HG03025 (cell line): ENCODE measurements at regions not wholly inside any gene's neighbourhood (a gene's known extent, or its start where the extent isn't known, plus 50 kb on each side); places are given as distances from the start of the nearest gene placed in this dataset.
A peak's percentile ranks its signal among the peaks of the same experiment; 100 is the strongest.

Experiments
- ATAC-seq: cut with Tn5 transposase; IDR thresholded peaks from one replicate; pipeline ENCODE4 v1.9.1; 2021; ENCODE audit warnings: mild to moderate bottlenecking, moderate library complexity; ENCODE audit not compliant: unreplicated experiment, low FRiP score

DNA sequence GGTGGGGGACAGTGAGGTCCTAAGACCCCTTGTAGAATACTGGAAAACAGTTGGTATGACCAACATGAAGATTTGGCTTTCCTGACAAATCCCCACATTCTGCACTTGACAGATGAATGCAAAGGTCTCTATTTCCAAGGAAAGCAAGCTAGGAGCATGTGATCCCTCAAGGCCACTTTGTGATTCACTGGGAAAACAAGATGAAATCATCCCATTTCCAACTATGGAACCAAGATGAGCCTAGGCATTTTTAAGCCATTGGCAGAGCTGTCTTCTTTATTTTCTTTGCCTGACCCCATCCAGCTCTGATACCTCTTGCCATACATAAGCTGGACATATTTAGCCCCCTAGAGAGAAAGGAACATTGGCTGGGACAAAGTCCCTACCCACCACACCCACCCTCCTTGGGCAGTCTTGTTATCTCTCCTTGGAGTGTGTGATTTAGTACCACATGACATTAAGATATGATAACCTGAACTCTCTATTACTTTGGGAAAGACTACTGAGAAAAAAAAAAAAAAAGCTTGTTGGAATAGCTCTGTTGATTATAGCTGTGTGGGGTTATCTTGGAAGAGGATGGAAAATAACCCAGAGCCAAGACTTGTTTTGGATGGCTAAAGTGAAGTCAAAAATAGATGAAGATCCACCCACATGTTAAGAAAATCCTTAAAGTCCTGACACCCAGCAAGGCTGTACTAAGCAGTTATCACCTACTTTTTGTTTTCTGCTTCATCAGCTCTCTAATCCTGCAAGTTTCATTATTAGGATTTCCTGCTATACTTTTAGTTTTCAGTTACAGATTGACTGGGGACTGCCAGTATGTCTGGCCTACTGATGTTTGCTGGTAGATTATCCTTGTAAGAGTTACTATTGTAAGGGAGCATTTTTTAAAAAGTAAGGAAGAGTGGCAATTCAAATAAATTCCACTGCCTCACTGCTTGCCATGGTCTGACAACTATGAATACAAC, 90.1 kb upstream of the PREP start:
- no peak for ATAC-seq

GRCh38 chr6:105489216-105489530, 86.3 kb upstream of the PREP start:
- ATAC-seq, result no peak

DNA sequence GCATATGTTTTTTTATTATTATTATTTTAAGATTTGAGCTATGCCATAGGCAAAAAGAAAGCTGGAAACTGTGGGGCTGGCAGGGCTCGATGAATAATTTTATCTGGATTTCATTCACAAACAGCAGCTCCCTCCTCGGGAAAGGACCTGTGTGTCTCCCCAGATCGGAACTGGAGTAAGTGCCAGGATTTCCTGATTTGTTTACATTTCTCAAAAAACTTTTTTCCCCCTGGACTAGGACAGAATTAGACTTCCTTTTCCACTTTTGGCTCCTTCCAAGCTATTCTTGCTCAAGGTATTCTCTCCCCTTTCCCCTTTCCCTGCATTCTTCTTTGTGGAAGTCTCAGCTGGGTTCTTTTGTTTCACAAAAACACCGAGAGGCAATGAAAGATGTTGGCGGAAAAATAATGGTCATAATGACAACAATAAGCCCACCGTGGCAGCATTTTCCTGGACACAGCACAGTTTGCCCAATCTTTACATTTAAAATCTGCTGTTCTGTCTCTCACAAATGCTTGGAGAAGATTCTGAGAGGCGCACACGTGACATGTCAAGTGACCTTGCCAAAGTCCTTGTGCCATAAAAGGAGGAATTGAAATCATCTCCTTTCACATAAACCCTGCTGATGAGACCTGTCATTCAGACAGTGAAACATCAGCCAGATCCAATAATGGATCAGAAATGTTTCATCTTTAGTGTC, 85.8 kb upstream of the PREP start:
- ATAC-seq, result no peak

DNA sequence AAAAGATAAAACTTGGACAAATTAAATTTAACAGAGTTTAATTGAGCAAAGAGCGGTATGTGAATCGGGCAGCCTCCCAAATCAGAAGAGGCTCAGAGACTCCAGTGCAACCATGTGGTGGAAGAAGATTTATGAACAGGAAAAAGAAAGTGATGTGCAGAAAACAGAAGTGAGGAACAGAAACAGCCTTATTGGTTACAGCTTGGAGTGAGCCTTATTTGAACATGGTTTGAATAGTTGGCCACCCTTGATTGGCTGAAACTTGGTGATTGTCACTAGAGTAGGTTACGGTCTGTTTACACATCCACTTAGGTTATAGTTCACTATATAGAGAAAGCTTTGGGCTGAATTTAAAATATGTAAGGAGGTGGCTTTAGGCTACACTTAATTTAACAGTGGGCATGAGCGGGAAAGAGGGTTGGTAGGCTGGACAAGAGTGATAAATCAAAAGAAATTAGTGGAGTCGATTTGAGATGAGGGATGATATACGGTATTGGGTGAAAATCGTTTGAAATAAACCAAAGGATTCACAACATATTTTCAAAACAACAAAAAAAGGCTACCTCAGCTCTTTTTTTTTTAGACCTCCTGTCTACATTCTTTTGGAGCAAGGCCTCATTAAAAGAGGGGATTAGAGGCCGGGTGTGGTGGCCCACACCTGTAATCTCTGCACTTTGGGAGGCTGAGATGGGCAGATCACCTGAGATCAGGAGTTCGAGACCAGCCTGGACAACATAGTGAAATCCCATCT, 84.3 kb upstream of the PREP start:
- ATAC-seq, result no peak

- peak; percentile 81 for ATAC-seq
These were observed 82.6 kb upstream of the PREP start for GRCh38 chr6:105485456-105485855.

DNA sequence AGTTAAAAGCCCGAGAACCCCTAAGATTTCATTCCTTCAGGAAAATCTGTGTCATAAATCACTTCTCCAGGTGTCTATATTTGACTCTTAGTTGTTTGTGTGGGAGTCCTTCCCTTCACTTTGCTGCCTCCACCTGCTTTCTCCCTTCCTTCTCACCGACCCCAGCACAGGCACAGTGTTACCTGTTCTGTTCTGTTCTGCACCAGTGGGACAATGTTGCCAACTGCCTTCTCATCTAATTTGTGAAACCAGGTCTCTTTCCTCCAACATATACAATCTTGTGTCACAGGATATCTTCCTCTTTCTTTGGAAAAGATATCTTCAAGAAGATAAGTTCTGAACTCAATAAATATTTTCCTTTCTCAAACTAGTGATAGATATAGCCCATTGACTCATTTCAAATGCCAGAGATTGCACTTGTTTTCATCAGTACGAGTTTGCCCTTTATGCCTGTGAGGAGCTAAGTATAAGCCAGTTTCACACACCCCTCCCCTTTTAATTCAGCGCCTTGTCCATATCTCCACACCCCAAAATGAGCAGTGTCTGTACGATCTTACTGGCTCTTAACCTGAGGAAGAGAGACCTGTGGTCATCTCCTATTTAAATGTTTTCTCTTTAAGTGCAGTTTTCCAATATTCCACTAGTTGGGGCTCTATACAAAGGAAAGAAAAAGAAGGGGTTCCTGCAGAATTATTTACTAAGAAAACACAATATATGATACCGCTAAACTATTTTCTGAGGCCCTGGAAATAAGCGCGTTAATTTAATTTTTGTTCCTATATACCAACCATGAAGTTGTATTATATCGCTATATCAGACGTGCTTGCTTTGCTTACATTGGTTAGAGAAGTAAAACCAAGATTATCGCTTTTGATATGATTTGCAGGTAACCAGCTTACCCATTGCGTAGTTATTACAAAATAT, 81.6 kb upstream of the PREP start:
- ATAC-seq, result no peak

- ATAC-seq, result no peak
These were observed 80.6 kb upstream of the PREP start for GRCh38 chr6:105483492-105483891.

DNA sequence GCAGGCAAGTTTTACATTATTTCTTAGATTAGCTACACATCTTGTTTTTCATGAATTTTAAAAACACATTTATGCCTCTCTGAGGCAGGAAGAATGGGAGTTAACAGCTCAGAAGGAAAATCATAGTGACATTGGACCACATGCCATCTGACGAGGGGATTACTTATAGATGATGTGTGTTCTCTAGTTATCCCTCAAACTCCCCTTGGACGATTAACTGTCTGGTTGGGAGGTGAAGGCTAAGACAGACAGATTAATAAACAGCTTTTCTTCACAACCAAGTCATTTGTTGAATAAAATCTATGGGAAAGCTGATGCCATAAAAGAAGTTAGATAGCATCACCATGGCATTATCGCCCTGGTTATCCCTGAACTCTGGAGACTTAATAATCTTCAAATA, 80.0 kb upstream of the PREP start:
- ATAC-seq, result no peak

- no peak for ATAC-seq
These were observed 79.5 kb upstream of the PREP start for GRCh38 chr6:105482227-105482844.

GRCh38 chr6:105476978-105477377, 74.1 kb upstream of the PREP start:
- no peak for ATAC-seq

- ATAC-seq, result no peak
These were observed 71.4 kb upstream of the PREP start for GRCh38 chr6:105474234-105474633.

DNA sequence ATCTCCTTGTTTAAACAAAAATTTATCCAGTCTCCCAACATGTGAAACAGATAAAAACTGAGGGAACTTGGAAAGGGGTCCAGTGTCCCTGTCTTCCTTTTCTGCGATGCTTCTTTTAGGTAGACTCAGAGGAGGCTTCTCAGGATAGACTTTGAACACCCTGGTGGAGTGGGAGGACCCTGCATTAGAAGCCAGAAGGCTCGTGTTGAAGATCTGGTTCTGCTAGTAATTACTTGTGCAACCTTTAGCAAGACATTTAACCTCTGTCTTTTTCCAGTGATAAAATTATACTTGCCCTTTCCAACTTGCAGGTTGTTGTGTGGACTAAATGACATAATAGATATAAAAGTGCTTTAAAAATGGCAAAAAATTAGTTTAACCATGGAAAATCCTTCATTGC, 67.1 kb upstream of the PREP start:
- no peak for ATAC-seq

DNA sequence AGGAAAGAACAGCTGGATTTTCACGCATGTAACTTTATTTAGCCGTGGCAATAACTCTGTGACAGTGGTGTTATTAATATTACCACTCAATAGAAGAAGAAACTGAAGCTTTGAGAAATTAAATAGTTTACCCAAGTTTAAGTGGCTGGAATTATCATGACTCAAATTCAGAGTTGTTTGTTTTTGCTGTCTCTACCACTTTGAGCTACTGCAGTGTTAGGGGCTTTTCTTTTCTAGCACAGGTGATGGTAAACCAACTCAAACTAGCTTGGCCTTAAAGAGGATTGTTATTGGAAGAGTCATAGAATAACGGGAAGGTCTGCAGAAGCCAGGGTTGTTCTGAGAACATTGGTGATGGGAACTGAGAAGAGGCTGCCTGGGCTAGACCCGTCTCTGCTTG, 66.0 kb upstream of the PREP start:
- ATAC-seq, result no peak

GRCh38 chr6:105460860-105461259, 58.0 kb upstream of the PREP start:
- no peak for ATAC-seq

- no peak for ATAC-seq
These were observed 57.0 kb upstream of the PREP start for GRCh38 chr6:105459864-105460263.

- peak; percentile 92 for ATAC-seq
These were observed 56.2 kb upstream of the PREP start for GRCh38 chr6:105459049-105459448.

DNA sequence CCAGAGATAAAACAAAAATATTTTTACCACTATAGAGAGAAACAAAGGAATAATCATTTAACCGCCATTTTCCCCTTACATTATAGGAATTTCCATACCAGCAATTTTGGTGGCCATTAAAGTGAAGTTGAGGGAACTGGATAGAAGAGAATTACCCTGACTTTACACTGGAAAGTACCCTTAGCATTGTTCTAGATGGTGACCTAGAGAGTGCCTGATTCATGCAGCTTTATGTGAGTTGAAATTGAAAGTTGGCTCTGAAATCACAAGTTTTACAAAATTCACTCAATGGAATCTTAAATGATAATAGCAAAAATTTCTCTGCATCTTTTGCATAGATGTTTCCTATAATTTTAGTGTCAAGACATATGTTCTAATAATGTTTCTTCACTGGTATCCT, 55.7 kb upstream of the PREP start:
- ATAC-seq, result no peak

GRCh38 chr6:105458084-105458483, 55.2 kb upstream of the PREP start:
- no peak for ATAC-seq

- ATAC-seq, result no peak
These were observed 51.1 kb upstream of the PREP start for GRCh38 chr6:105453968-105454367.
